ENCODE measurements at regions not wholly inside any gene's neighbourhood (a gene's known extent, or its start where the extent isn't known, plus 50 kb on each side); places are given as distances from the start of the nearest gene placed in this dataset.

DNA sequence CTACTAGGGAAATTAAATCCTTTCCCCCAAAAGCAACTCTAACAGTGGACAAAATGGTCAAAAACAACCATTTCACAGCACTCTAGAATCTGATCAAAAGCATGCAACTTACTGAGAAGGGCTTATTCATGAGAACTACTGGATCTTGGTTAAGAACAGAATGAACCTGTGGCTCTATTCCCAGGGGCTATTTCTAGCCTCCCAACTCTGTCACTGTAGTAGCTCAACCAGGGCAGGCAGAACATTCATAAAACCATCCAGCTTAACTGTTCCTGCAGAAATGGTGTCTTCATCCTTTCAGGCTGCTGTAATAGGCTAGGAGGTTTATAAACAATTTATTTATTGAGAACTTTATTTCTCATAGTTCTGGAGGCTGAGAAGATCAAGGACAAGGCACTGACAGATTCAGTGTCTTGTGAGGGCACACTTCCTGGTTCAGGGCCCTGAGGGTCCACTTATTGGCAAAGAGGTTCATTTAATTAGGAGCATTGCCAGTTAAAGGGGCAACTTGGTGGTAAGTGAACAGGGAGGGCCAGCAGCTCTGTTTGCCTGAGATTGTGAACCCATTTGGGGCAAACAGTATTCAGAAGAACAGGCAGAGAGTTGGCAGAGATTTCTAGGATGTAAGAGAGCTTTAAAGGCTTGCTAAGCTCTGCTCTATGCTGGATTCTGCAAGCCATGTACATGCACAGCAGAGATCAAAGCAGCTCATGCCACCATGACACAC, 238.5 kb upstream of the FBXL7 start:
- dilution Hi-C loops (cut with MboI; ENCODE audit: extremely low pct_ligation_motif_present, low sequenced_read_pairs), result no loop called here
- Histone ChIP-seq H3K4me2 (ENCODE audit: insufficient read depth, low read length) (no peak overlapping the region), H3K27me3 (ENCODE audit: control insufficient read depth in 2 of 2, insufficient read depth in 2 of 2, low read length in 2 of 2) (peaks cover 6 to 29% of the 10 kb centered on the region in 2 experiments), H3K27ac (ENCODE audit: insufficient read depth, low read depth, low read length) (no peak overlapping the region), H3K36me3 (ENCODE audit: control insufficient read depth in 2 of 2, extremely low read depth in 1 of 2, insufficient read depth in 2 of 2, low read length in 2 of 2) (no peaks in the 10 kb centered on the region), H2AFZ (ENCODE audit: low read depth, low read length) (no peak overlapping the region), H3K9me3 (replicated peaks; ENCODE audit: control insufficient read depth, insufficient read depth, low read length) (no peaks in the 10 kb centered on the region), H4K20me1 (replicated peaks; ENCODE audit: control insufficient read depth, extremely low read depth, insufficient read depth, low read length) (no peaks in the 10 kb centered on the region), H3K4me3 (replicated peaks in 1 of 3; ENCODE audit: insufficient read depth in 1 of 3, low read depth in 1 of 3, low read length in 3 of 3) (no peak overlapping the region), H3K79me2 (ENCODE audit: control insufficient read depth, insufficient read depth, low read length) (no peaks in the 10 kb centered on the region), H3K9ac (replicated peaks; ENCODE audit: extremely low read depth, insufficient read depth, low read length) (no peak overlapping the region), H3K9me1 (replicated peaks; ENCODE audit: control insufficient read depth, extremely low read depth, insufficient read depth, low read length) (no peaks in the 10 kb centered on the region), H3K4me1 (ENCODE audit: control insufficient read depth, extremely low read depth, insufficient read depth, low read length) (no peaks in the 10 kb centered on the region)
- FAIRE-seq, result no peak
- intact Hi-C loops (cut with micrococcal nuclease), result no loop called here
- BruUV-seq (replicated peaks), result no TSS peak
- ChIA-PET CTCF (interaction anchor here (1.1 kb wide), 1 partner anchor 156 kb away, joined by 3 read pairs; no protein-coding TSS in a partner anchor), POLR2A (no interaction called here)
- no peak for DNase-seq (ENCODE audit: low read depth, low spot score)
- TF ChIP-seq, protein P1, sequence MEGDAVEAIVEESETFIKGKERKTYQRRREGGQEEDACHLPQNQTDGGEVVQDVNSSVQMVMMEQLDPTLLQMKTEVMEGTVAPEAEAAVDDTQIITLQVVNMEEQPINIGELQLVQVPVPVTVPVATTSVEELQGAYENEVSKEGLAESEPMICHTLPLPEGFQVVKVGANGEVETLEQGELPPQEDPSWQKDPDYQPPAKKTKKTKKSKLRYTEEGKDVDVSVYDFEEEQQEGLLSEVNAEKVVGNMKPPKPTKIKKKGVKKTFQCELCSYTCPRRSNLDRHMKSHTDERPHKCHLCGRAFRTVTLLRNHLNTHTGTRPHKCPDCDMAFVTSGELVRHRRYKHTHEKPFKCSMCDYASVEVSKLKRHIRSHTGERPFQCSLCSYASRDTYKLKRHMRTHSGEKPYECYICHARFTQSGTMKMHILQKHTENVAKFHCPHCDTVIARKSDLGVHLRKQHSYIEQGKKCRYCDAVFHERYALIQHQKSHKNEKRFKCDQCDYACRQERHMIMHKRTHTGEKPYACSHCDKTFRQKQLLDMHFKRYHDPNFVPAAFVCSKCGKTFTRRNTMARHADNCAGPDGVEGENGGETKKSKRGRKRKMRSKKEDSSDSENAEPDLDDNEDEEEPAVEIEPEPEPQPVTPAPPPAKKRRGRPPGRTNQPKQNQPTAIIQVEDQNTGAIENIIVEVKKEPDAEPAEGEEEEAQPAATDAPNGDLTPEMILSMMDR (IDR thresholded peaks at IDR 0.05; ENCODE audit: extremely low read depth in 1 of 2, insufficient read depth in 1 of 2, low read depth in 1 of 2, low read length in 2 of 2), result no peak
- TF ChIP-seq GATA2 (IDR thresholded peaks at IDR 0.05; ENCODE audit: insufficient read depth, insufficient read length, low read depth, low read length) (no peak), MYC (IDR thresholded peaks at IDR 0.05; ENCODE audit: low read depth, low read length) (no peak), POLR2A (IDR thresholded peaks at IDR 0.05; ENCODE audit: low read depth, low read length) (no peak)

Measured in endothelial cell of umbilical vein (primary cell).